ENCODE measurements at regions not wholly inside any gene's neighbourhood (a gene's known extent, or its start where the extent isn't known, plus 50 kb on each side); places are given as distances from the start of the nearest gene placed in this dataset.
"Not testable (repeated sequence)": the region's sequence is repeated elsewhere in the genome, so short reads cannot be mapped to it uniquely, and the experiment has no call there.

DNA sequence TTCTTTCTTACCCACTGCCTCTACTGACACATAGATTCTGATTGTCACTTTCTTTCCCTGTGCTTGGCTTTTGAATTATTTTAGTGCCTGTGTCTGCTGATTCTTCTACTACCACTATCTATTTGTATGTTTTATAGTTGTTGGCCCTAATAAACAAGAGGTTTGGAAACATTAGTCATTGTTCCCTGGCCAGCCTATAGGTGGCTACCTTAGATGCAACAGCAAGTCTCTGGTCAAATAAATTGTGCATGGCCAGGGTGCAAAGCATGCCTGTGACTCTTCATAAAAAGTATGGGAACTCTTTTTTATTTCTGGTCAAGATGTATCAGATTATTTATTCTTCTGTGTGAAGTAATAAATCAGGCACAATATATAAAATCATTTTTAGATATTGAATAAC is 124.4 kb downstream of the PLK2 start:
- Mint-ChIP-seq H3K4me1 (no peaks in the 10 kb centered on the region), H3K9me3 (no peaks in the 10 kb centered on the region), H3K27me3 (peaks cover 16% of the 10 kb centered on the region), H3K36me3 (no peaks in the 10 kb centered on the region), H3K27ac (no peak overlapping the region), H3K4me3 (no peak overlapping the region)
- no peak for DNase-seq

GRCh38 chr5:58334035-58334434 is 125.9 kb downstream of the PLK2 start:
- Mint-ChIP-seq H3K27me3 (peaks cover 12% of the 10 kb centered on the region), H3K4me1 (no peaks in the 10 kb centered on the region), H3K36me3 (no peaks in the 10 kb centered on the region), H3K9me3 (no peaks in the 10 kb centered on the region), H3K27ac (no peak overlapping the region), H3K4me3 (no peak overlapping the region)
- no peak for DNase-seq

- Mint-ChIP-seq H3K27ac (no peak overlapping the region), H3K9me3 (no peaks in the 10 kb centered on the region), H3K36me3 (no peaks in the 10 kb centered on the region), H3K4me1 (no peaks in the 10 kb centered on the region), H3K27me3 (peaks cover 15% of the 10 kb centered on the region), H3K4me3 (no peak overlapping the region)
- DNase-seq: no peak
Observed at GRCh38 chr5:58330781-58331180, 129.1 kb downstream of the PLK2 start.

DNA sequence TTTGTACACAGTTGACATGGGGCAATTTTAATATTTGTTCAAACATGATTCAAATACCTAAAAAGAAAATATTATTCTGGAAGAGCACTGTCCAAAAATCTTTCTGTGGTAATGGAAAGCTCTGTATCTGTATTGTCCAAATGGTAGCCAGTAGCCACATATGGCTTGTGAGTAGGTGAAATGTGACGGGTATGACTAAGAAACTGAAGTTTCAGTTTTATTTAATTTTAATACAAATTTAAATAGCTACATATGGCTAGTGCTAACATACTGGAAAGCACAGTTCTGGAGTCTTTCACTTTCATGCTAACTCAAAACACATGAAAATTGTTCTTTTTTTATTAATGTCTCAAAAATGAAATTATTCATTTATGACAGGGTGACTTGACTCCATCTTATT is 132.6 kb downstream of the PLK2 start:
- peaks cover 19% of the 10 kb centered on the region for H3K27me3 Mint-ChIP-seq
- H3K27ac Mint-ChIP-seq: no peak overlapping the region
- DNase-seq: no peak
- H3K4me1 Mint-ChIP-seq: no peaks in the 10 kb centered on the region
- no peaks in the 10 kb centered on the region for H3K9me3 Mint-ChIP-seq
- H3K4me3 Mint-ChIP-seq: no peak overlapping the region
- no peaks in the 10 kb centered on the region for H3K36me3 Mint-ChIP-seq

GRCh38 chr5:58326022-58326421 is 133.9 kb downstream of the PLK2 start:
- peaks cover 20% of the 10 kb centered on the region for H3K27me3 Mint-ChIP-seq
- H3K36me3 Mint-ChIP-seq: no peaks in the 10 kb centered on the region
- H3K27ac Mint-ChIP-seq: no peak overlapping the region
- no peaks in the 10 kb centered on the region for H3K4me1 Mint-ChIP-seq
- no peak overlapping the region for H3K4me3 Mint-ChIP-seq
- no peak for DNase-seq
- H3K9me3 Mint-ChIP-seq: no peaks in the 10 kb centered on the region

GRCh38 chr5:58322453-58322852 is 137.4 kb downstream of the PLK2 start:
- Mint-ChIP-seq H3K4me1 (no peaks in the 10 kb centered on the region), H3K36me3 (no peaks in the 10 kb centered on the region), H3K4me3 (no peak overlapping the region), H3K27ac (no peak overlapping the region), H3K27me3 (peaks cover 22% of the 10 kb centered on the region), H3K9me3 (no peaks in the 10 kb centered on the region)
- no peak for DNase-seq

GRCh38 chr5:58318468-58318867 is 141.4 kb downstream of the PLK2 start:
- H3K4me3 Mint-ChIP-seq: no peak overlapping the region
- H3K36me3 Mint-ChIP-seq: no peaks in the 10 kb centered on the region
- DNase-seq: no peak
- H3K4me1 Mint-ChIP-seq: no peaks in the 10 kb centered on the region
- H3K27me3 Mint-ChIP-seq: peaks cover 21% of the 10 kb centered on the region
- no peak overlapping the region for H3K27ac Mint-ChIP-seq
- H3K9me3 Mint-ChIP-seq: no peaks in the 10 kb centered on the region

DNA sequence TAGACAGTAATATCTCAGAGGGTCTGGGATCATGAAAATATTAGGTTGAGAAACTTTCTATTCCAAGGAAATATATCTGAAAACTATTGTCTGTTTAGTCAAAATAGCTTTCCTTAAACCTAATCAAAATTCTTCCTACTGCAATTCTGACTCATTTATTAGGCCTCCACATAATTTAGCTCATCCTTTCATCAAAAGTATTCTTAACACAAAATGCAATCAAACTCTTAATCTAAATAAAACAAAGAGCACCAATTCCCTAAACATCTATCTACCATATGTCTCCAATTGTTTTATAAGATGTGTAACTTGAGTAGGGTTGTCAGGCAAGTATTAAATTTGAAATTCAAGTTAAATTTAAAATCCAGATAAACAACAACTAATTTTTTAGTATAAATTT is 142.1 kb downstream of the PLK2 start:
- Mint-ChIP-seq H3K27ac (no peak overlapping the region), H3K4me3 (no peak overlapping the region), H3K36me3 (no peaks in the 10 kb centered on the region), H3K9me3 (no peaks in the 10 kb centered on the region), H3K4me1 (no peaks in the 10 kb centered on the region), H3K27me3 (peaks cover 15% of the 10 kb centered on the region)
- no peak for DNase-seq

- H3K27me3 Mint-ChIP-seq: peaks cover 19% of the 10 kb centered on the region
Observed at GRCh38 chr5:58317009-58317408, 142.9 kb downstream of the PLK2 start.

GRCh38 chr5:58315794-58316193 is 144.1 kb downstream of the PLK2 start:
- Mint-ChIP-seq H3K27ac (no peak overlapping the region), H3K4me3 (no peak overlapping the region), H3K27me3 (peaks cover 12% of the 10 kb centered on the region), H3K4me1 (no peaks in the 10 kb centered on the region), H3K9me3 (no peaks in the 10 kb centered on the region), H3K36me3 (no peaks in the 10 kb centered on the region)
- DNase-seq: no peak

More at GRCh38 chr5:58317009-58317408, 142.9 kb downstream of the PLK2 start:
- DNase-seq: no peak
- no peaks in the 10 kb centered on the region for H3K9me3 Mint-ChIP-seq
- no peaks in the 10 kb centered on the region for H3K36me3 Mint-ChIP-seq
- no peaks in the 10 kb centered on the region for H3K4me1 Mint-ChIP-seq
- H3K27ac Mint-ChIP-seq: no peak overlapping the region
- H3K4me3 Mint-ChIP-seq: no peak overlapping the region

GRCh38 chr5:58314356-58315210 is 145.3 kb downstream of the PLK2 start:
- no peak for DNase-seq
- Mint-ChIP-seq H3K27me3 (peaks cover 7% of the 10 kb centered on the region), H3K27ac (no peak overlapping the region), H3K4me1 (no peaks in the 10 kb centered on the region), H3K9me3 (no peaks in the 10 kb centered on the region), H3K4me3 (no peak overlapping the region), H3K36me3 (no peaks in the 10 kb centered on the region)

DNA sequence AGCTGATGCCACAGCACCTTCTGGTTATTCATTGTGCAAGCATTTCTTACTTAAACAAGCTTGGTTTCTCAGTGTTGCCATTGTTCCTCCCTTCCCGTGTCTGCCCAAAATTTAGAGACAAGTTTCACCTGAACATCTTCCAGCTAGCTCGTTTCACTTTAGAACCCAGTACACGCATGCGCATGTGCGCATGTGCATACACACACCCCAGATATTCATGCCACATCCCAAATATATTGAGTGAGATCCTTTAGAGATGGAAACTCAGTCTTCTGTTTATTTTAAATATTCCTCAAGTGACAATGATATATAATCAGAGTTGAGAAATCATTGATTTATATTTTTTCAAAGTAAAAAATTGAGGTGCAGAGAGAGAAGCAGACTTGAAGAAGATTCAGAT is 147.6 kb downstream of the PLK2 start:
- H3K27me3 Mint-ChIP-seq: peaks cover 7% of the 10 kb centered on the region
- DNase-seq: no peak
- H3K4me1 Mint-ChIP-seq: no peaks in the 10 kb centered on the region
- H3K36me3 Mint-ChIP-seq: no peaks in the 10 kb centered on the region
- H3K4me3 Mint-ChIP-seq: no peak overlapping the region
- peaks cover 3% of the 10 kb centered on the region for H3K9me3 Mint-ChIP-seq
- H3K27ac Mint-ChIP-seq: no peak overlapping the region

GRCh38 chr5:58311526-58311925 is 148.4 kb downstream of the PLK2 start:
- Mint-ChIP-seq H3K27ac (no peak overlapping the region), H3K4me1 (no peaks in the 10 kb centered on the region), H3K27me3 (peaks cover 4% of the 10 kb centered on the region), H3K4me3 (no peak overlapping the region), H3K9me3 (peaks cover 3% of the 10 kb centered on the region), H3K36me3 (no peaks in the 10 kb centered on the region)
- DNase-seq: no peak

GRCh38 chr5:58308384-58308783 is 151.5 kb downstream of the PLK2 start:
- not testable (repeated sequence) for DNase-seq, H3K4me3 Mint-ChIP-seq, H3K27me3 Mint-ChIP-seq, H3K4me1 Mint-ChIP-seq, H3K27ac Mint-ChIP-seq, H3K36me3 Mint-ChIP-seq, H3K9me3 Mint-ChIP-seq

DNA sequence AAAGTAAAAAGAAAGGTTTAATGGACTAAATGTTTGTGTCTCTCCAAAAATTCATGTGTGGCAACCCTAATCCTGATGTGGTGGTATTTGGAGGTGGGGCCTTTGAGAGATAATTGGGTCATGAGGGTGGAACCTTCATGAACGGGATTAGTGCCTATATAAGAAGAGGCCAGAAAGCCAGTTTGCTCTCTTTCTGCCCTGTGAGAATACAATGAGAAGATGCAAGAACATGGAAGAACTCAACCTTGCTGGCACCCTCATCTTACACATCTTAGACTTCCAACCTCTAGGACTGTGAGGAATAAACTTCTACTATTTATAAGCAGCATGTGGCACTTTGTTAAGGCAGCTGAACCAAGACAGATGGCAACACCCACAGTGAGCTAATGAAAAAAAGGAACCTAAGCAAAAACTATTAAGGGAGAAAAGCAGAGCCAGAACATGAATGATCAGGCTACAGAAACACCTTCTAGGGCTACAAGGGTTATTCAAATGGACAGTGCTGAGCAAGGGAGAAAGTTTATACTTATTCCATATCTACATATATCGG is 159.5 kb downstream of the PLK2 start:
- Mint-ChIP-seq H3K4me3 (no peak overlapping the region), H3K27ac (no peak overlapping the region), H3K4me1 (no peaks in the 10 kb centered on the region), H3K27me3 (no peaks in the 10 kb centered on the region), H3K9me3 (no peaks in the 10 kb centered on the region), H3K36me3 (no peaks in the 10 kb centered on the region)
- DNase-seq: no peak

DNA sequence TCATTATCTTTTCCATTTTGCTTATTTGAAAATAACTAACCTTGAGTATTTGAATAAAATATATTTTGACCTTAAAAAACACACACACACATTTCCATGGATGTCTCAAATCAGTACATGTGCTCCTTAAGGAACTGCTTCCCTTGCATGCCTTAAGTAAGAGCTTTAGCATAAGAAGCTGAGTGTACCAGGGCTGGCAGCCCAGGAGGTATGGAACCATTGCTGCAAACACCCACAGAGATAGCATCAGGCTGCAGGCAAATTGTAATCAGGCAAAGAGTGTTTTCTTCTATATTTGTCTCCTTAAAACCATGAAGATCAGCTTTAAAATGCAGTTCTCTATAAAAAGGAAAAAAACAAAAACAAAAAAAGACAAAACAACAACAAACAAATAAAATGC is 160.6 kb downstream of the PLK2 start:
- no peak overlapping the region for H3K4me3 Mint-ChIP-seq
- peaks cover 8% of the 10 kb centered on the region for H3K4me1 Mint-ChIP-seq
- no peak for DNase-seq
- H3K27me3 Mint-ChIP-seq: no peaks in the 10 kb centered on the region
- H3K27ac Mint-ChIP-seq: no peak overlapping the region
- H3K36me3 Mint-ChIP-seq: no peaks in the 10 kb centered on the region
- no peaks in the 10 kb centered on the region for H3K9me3 Mint-ChIP-seq
